Mesenchymal stem cell (in vitro differentiated cells and primary cell): ENCODE measurements at regions not wholly inside any gene's neighbourhood (a gene's known extent, or its start where the extent isn't known, plus 50 kb on each side); places are given as distances from the start of the nearest gene placed in this dataset.
"Not testable (repeated sequence)": the region's sequence is repeated elsewhere in the genome, so short reads cannot be mapped to it uniquely, and the experiment has no call there.

Experiments
- DNase-seq: peaks from one replicate; pipeline ENCODE4 v3.0.0-alpha.2; 2013
- H2AFZ ChIP-seq: one replicate; pipeline ENCODE4 v1.6.1; 2013; ENCODE audit warnings: low read depth, mild to moderate bottlenecking, control low read depth, inconsistent platforms, low read length, moderate library complexity
- H2AK5ac ChIP-seq: 2 replicates; pipeline ENCODE4 v1.6.1; 2013; ENCODE audit warnings: low read length, moderate library complexity, mild to moderate bottlenecking, inconsistent platforms; ENCODE audit not compliant: severe bottlenecking
- H2BK120ac ChIP-seq: one replicate; pipeline ENCODE4 v1.6.1; 2013; ENCODE audit warnings: low read depth, mild to moderate bottlenecking, inconsistent platforms, low read length, moderate library complexity
- H2BK12ac ChIP-seq, 2 experiments: one replicate each; pipeline ENCODE4 v1.6.1; 2013; ENCODE audit warnings: inconsistent platforms in 2 of 2, low read length in 2 of 2, mild to moderate bottlenecking in 2 of 2, moderate library complexity in 2 of 2, control low read depth in 1 of 2
- H2BK15ac ChIP-seq: one replicate; pipeline ENCODE4 v1.6.1; 2013; ENCODE audit warnings: mild to moderate bottlenecking, low read depth, inconsistent platforms; ENCODE audit not compliant: poor library complexity, severe bottlenecking
- H2BK5ac ChIP-seq: 2 replicates; pipeline ENCODE4 v1.6.1; 2013; ENCODE audit warnings: low read depth, mild to moderate bottlenecking, low read length, control low read depth, inconsistent platforms; ENCODE audit not compliant: poor library complexity, severe bottlenecking
- H3K14ac ChIP-seq, 2 experiments: one replicate each; pipeline ENCODE4 v1.6.1; 2013; ENCODE audit warnings: inconsistent platforms in 2 of 2, low read length in 2 of 2, control low read depth in 1 of 2, mild to moderate bottlenecking in 1 of 2, moderate library complexity in 1 of 2
- H3K18ac ChIP-seq, 2 experiments: one replicate each; pipeline ENCODE4 v1.6.1; 2013; ENCODE audit warnings: inconsistent platforms in 2 of 2, low read length in 2 of 2, control low read depth in 1 of 2, low read depth in 1 of 2, mild to moderate bottlenecking in 1 of 2
- H3K23ac ChIP-seq, 2 experiments: one replicate each; pipeline ENCODE4 v1.6.1; 2013; ENCODE audit warnings: inconsistent platforms in 2 of 2, low read length in 2 of 2, mild to moderate bottlenecking in 2 of 2, moderate library complexity in 2 of 2, control low read depth in 1 of 2
- H3K27ac ChIP-seq: 2 replicates; pipeline ENCODE4 v1.5.1; 2013; ENCODE audit warnings: mild to moderate bottlenecking, moderate library complexity, low read length, control low read depth, inconsistent platforms; ENCODE audit not compliant: poor library complexity, severe bottlenecking
- H3K27me3 ChIP-seq, 2 experiments: 2 replicates each; pipeline versions ENCODE4 v1.6.1 to v1.7.0; 2013; ENCODE audit warnings: low read length in 2 of 2, mild to moderate bottlenecking in 2 of 2, moderate library complexity in 2 of 2, control low read depth in 1 of 2, inconsistent platforms in 1 of 2; ENCODE audit not compliant: control insufficient read depth in 1 of 2, insufficient read depth in 1 of 2
- H3K36me3 ChIP-seq, 2 experiments: 2 replicates each; pipeline versions ENCODE4 v1.6.1 to v1.7.0; 2013; ENCODE audit warnings: low read length in 2 of 2, control low read depth in 1 of 2, inconsistent platforms in 1 of 2, low read depth in 1 of 2, mild to moderate bottlenecking in 1 of 2; ENCODE audit not compliant: insufficient read depth in 2 of 2, control insufficient read depth in 1 of 2
- H3K4ac ChIP-seq, 2 experiments: one replicate each; pipeline ENCODE4 v1.6.1; 2013; ENCODE audit warnings: inconsistent platforms in 2 of 2, low read length in 2 of 2, mild to moderate bottlenecking in 2 of 2, moderate library complexity in 2 of 2, control low read depth in 1 of 2, low read depth in 1 of 2
- H3K4me1 ChIP-seq: 2 replicates; pipeline ENCODE4 v1.6.1; 2013; ENCODE audit warnings: low read depth, low read length, control low read depth; ENCODE audit not compliant: control insufficient read depth, insufficient read depth
- H3K4me2 ChIP-seq: 2 replicates; pipeline ENCODE4 v1.6.1; 2013; ENCODE audit warnings: low read length, mild to moderate bottlenecking, inconsistent platforms; ENCODE audit not compliant: poor library complexity, severe bottlenecking
- H3K4me3 ChIP-seq, 2 experiments: 2 replicates each; pipeline versions ENCODE4 v1.5.1 to v1.7.0; 2013; ENCODE audit warnings: low read length in 2 of 2, mild to moderate bottlenecking in 2 of 2, control low read depth in 1 of 2, low read depth in 1 of 2; ENCODE audit not compliant: insufficient read depth in 1 of 2
- H3K79me1 ChIP-seq: replicated peaks from 2 replicates; pipeline ENCODE4 v1.6.1; 2013; ENCODE audit warnings: mild to moderate bottlenecking, control low read depth, low read length, inconsistent platforms; ENCODE audit not compliant: poor library complexity, severe bottlenecking
- H3K9ac ChIP-seq: 2 replicates; pipeline ENCODE4 v1.7.0; 2013; ENCODE audit warnings: mild to moderate bottlenecking, low read length, moderate library complexity
- H3K9me3 ChIP-seq: 2 replicates; pipeline ENCODE4 v1.7.0; 2013; ENCODE audit warnings: mild to moderate bottlenecking, low read length; ENCODE audit not compliant: control insufficient read depth
- H4K8ac ChIP-seq: one replicate; pipeline ENCODE4 v1.6.1; 2013; ENCODE audit warnings: inconsistent platforms, mild to moderate bottlenecking, low read length, moderate library complexity
- H4K91ac ChIP-seq: one replicate; pipeline ENCODE4 v1.6.1; 2013; ENCODE audit warnings: mild to moderate bottlenecking, low read length, inconsistent platforms
- WGBS: methylation state at CpG from one replicate; pipeline ENCODE4 v1.1.7; 2013; ENCODE audit warnings: mixed read lengths; 5-methylcytosine and 5-hydroxymethylcytosine counted together

- 96% methylated on average over 11 of the region's 13 CpGs for WGBS
- Histone ChIP-seq H2BK5ac (no peak overlapping the region), H3K4me2 (no peak overlapping the region), H4K8ac (no peak overlapping the region), H3K18ac (no peak overlapping the region), H2BK15ac (no peak overlapping the region), H3K4me3 (no peak overlapping the region), H3K9ac (no peak overlapping the region), H2BK120ac (no peak overlapping the region), H3K9me3 (no peaks in the 10 kb centered on the region), H3K27ac (no peak overlapping the region), H3K27me3 (peaks cover 11 to 27% of the 10 kb centered on the region in 2 experiments), H3K4me1 (no peaks in the 10 kb centered on the region), H3K14ac (no peak overlapping the region), H3K23ac (no peak overlapping the region), H3K79me1 (no peaks in the 10 kb centered on the region), H3K4ac (no peak overlapping the region), H3K36me3 (no peaks in the 10 kb centered on the region), H2BK12ac (no peak overlapping the region), H2AK5ac (no peak overlapping the region), H4K91ac (no peak overlapping the region), H2AFZ (no peak overlapping the region)
- no peak for DNase-seq
These were observed 111.4 kb upstream of the EXOC2 start for GRCh38 chr6:804317-804716.

DNA sequence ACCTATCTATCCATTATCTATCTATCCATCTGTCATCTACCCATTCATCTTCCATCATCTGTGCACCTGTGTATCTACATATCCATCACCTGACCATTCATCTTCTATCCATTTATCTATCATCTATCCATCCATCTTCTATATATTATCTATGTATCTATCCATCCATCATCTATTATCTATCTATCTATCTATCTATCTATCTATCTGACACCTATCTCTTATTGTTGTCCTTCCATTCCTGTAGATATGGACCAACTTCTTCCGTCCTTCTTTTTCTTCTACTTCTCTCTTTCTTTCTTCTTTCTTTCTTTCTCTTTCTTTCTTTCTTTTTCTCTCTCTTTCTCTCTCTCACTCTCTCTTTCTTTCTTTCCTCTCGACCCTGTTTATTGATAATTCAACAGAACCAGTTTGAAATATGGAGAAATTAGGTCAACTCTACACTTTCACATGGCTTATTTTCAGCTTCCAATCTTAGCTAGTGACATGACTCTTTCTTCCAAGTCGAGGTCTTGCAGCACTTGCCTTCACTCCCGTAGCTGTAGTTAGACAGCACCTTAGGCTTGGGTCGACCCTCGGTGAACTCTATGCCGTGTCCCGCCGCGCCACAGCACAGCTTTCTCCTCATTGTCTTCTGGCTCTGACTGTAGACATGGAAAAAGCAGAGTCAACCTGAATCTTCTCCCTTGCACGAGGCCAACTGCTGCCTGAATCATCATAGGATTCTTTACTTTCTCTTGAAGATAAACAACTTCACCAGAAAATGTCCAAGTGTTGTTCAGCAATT lies 110.4 kb upstream of the EXOC2 start:
- WGBS = 79% methylated on average over 11 of the region's 11 CpGs

DNA sequence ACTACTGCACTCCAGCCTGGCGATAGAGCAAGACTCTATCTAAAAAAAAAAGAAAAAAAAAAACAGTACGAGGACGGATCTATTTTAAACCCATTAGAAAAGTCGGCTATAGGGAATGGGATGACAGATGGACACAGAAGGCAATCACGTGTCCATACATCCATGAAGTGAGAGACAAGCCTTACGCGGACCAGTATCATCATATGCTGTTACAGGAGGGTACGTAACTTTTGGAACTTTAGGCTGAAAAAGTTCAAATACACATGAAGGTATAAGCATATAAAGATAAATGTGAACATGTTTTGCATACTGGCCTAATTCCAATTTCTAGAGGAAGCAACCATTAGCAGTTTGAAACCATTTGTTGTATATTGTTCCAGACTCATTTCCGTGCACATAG lies 109.8 kb upstream of the EXOC2 start:
- Histone ChIP-seq H2BK120ac (no peak overlapping the region), H3K4ac (no peak overlapping the region), H3K4me3 (no peak overlapping the region), H3K23ac (no peak overlapping the region), H3K18ac (no peak overlapping the region), H3K14ac (no peak overlapping the region), H3K4me2 (no peak overlapping the region), H2AK5ac (no peak overlapping the region), H4K8ac (no peak overlapping the region), H2AFZ (no peak overlapping the region), H3K27me3 (peaks cover 19 to 38% of the 10 kb centered on the region in 2 experiments), H3K36me3 (no peaks in the 10 kb centered on the region), H2BK15ac (no peak overlapping the region), H3K79me1 (no peaks in the 10 kb centered on the region), H3K9me3 (no peaks in the 10 kb centered on the region), H3K27ac (no peak overlapping the region), H4K91ac (no peak overlapping the region), H2BK12ac (no peak overlapping the region), H3K9ac (no peak overlapping the region), H2BK5ac (no peak overlapping the region), H3K4me1 (no peaks in the 10 kb centered on the region)
- 90% methylated on average over 9 of the region's 9 CpGs for WGBS
- DNase-seq = no peak

More for the DNA sequence above, 110.4 kb upstream of the EXOC2 start:
- Histone ChIP-seq H4K91ac (no peak overlapping the region), H2AFZ (no peak overlapping the region), H3K27me3 (peaks cover 13 to 32% of the 10 kb centered on the region in 2 experiments), H3K4me1 (no peaks in the 10 kb centered on the region), H3K14ac (no peak overlapping the region), H3K9me3 (no peaks in the 10 kb centered on the region), H3K4ac (no peak overlapping the region), H3K27ac (no peak overlapping the region), H3K36me3 (no peaks in the 10 kb centered on the region), H3K4me2 (no peak overlapping the region), H3K79me1 (no peaks in the 10 kb centered on the region), H4K8ac (no peak overlapping the region), H2AK5ac (no peak overlapping the region), H3K4me3 (no peak overlapping the region), H3K23ac (no peak overlapping the region), H2BK12ac (no peak overlapping the region), H2BK5ac (no peak overlapping the region), H3K18ac (no peak overlapping the region), H2BK15ac (no peak overlapping the region), H3K9ac (no peak overlapping the region), H2BK120ac (no peak overlapping the region)
- DNase-seq = no peak

- not testable (repeated sequence) for H3K79me1 ChIP-seq, H3K14ac ChIP-seq, H3K9me3 ChIP-seq, H2BK15ac ChIP-seq, DNase-seq, H2BK120ac ChIP-seq, H2AK5ac ChIP-seq, H3K36me3 ChIP-seq, H3K18ac ChIP-seq, H3K4me2 ChIP-seq, H4K8ac ChIP-seq, H3K27ac ChIP-seq, H3K9ac ChIP-seq, H2BK5ac ChIP-seq, H2BK12ac ChIP-seq, H2AFZ ChIP-seq, H3K4me1 ChIP-seq, H3K23ac ChIP-seq, H3K4me3 ChIP-seq, H3K4ac ChIP-seq, H4K91ac ChIP-seq
- peaks cover 19 to 39% of the 10 kb centered on the region in 2 experiments for H3K27me3 ChIP-seq
- 83% methylated on average over 6 of the region's 10 CpGs for WGBS
These were observed 109.3 kb upstream of the EXOC2 start for GRCh38 chr6:802223-802622.
